Activated CD8-positive, alpha-beta T cell treated with anti-CD3 and anti-CD28 coated beads for 36 hours (primary cell): ENCODE measurements at regions not wholly inside any gene's neighbourhood (a gene's known extent, or its start where the extent isn't known, plus 50 kb on each side); places are given as distances from the start of the nearest gene placed in this dataset.

ENCODE experiments used
- ATAC-seq: fragments of 200-7000 bp; cut with Tn5 transposase; one replicate; pipeline ENCODE4 v1.10.0; 2021; ENCODE audit warnings: mild to moderate bottlenecking, moderate library complexity
- CTCF ChIA-PET: fragments of 350-600 bp; sonication (Branson Sonifier 250); formaldehyde crosslinking; loops from one replicate; lab custom pipeline; 2021; ENCODE audit warnings: antibody characterized with exemption; lab: Charles Lee
- POLR2A ChIA-PET: fragments of 350-600 bp; sonication (Branson Sonifier 250); formaldehyde crosslinking; loops from one replicate; lab custom pipeline; 2021; ENCODE audit warnings: antibody characterized with exemption; lab: Charles Lee
- DNase-seq: peaks from one replicate; pipeline ENCODE4 v3.0.0-alpha.2; 2020
- H3K27ac Mint-ChIP-seq: one replicate; pipeline ENCODE4 v1.8.0; 2021; ENCODE audit warnings: mild to moderate bottlenecking, mixed read lengths
- H3K27me3 Mint-ChIP-seq: one replicate; pipeline ENCODE4 v1.8.0; 2021; ENCODE audit warnings: mixed read lengths
- H3K36me3 Mint-ChIP-seq: one replicate; pipeline ENCODE4 v1.8.0; 2021; ENCODE audit warnings: low read depth, mixed read lengths
- H3K4me1 Mint-ChIP-seq: one replicate; pipeline ENCODE4 v1.8.0; 2021; ENCODE audit warnings: low read depth, mixed read lengths
- H3K4me3 Mint-ChIP-seq: one replicate; pipeline ENCODE4 v1.8.0; 2021; ENCODE audit warnings: mild to moderate bottlenecking, moderate library complexity, mixed read lengths
- H3K9me3 Mint-ChIP-seq: one replicate; pipeline ENCODE4 v1.8.0; 2021; ENCODE audit warnings: mixed read lengths
- intact Hi-C: fragments of 100-400 bp; cut with micrococcal nuclease; formaldehyde crosslinking; loops from one replicate; pipeline ENCODE4 v1.10.0; 2022
- TF ChIP-seq, protein P1 (sequence below): fragments of 200-600 bp; IDR thresholded peaks from one replicate; pipeline ENCODE4 v1.8.0; 2022; ENCODE audit warnings: antibody characterized with exemption, mild to moderate bottlenecking

DNA sequence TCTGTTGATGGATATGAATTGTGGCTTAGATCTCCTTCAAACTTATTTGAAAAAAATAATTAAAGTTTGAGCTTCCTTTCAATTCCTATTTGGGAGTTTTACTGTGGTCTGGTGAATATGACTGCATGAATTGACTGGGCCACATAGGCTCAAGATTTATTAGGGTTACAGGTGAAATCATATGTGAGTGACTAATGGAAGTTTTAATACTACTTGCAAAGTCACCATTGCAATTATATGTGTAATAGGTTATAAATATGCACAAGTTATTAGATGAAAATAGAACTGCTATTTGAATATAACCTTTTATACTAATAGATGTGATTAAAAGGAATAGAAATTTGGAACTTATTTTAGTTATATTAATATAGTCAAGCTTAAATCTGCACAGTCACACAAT, 712.1 kb upstream of the MMS22L start:
- Mint-ChIP-seq H3K9me3 (peaks cover 1% of the 10 kb centered on the region), H3K27ac (no peak overlapping the region), H3K4me1 (no peaks in the 10 kb centered on the region), H3K27me3 (no peaks in the 10 kb centered on the region), H3K36me3 (no peaks in the 10 kb centered on the region), H3K4me3 (no peak overlapping the region)
- CTCF ChIA-PET: no interaction called here
- TF ChIP-seq, protein P1, sequence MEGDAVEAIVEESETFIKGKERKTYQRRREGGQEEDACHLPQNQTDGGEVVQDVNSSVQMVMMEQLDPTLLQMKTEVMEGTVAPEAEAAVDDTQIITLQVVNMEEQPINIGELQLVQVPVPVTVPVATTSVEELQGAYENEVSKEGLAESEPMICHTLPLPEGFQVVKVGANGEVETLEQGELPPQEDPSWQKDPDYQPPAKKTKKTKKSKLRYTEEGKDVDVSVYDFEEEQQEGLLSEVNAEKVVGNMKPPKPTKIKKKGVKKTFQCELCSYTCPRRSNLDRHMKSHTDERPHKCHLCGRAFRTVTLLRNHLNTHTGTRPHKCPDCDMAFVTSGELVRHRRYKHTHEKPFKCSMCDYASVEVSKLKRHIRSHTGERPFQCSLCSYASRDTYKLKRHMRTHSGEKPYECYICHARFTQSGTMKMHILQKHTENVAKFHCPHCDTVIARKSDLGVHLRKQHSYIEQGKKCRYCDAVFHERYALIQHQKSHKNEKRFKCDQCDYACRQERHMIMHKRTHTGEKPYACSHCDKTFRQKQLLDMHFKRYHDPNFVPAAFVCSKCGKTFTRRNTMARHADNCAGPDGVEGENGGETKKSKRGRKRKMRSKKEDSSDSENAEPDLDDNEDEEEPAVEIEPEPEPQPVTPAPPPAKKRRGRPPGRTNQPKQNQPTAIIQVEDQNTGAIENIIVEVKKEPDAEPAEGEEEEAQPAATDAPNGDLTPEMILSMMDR: no peak
- DNase-seq (no peak), ATAC-seq (no peak)
- POLR2A ChIA-PET: no interaction called here
- intact Hi-C loops: no loop called here

DNA sequence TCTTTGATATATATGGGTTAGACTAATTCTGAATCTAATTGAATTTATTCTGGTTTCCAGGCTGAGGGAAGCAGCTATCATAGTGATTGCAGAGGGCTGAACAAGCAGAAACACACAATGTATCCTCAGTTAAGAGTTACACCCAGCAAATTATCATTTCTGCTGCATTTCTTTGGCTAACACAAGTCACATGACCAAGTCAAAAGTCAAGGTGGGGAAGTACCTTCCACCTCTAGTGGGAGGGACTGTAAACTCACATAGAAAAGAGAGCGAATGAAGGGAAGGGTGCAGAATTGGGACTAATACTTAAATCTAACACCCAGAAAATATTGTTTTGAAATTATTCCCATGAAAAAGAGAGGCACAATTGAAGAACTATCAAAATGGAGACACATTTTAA, 719.7 kb upstream of the MMS22L start:
- no peaks in the 10 kb centered on the region for H3K27me3 Mint-ChIP-seq
- ChIA-PET POLR2A (no interaction called here), CTCF (no interaction called here)
- H3K9me3 Mint-ChIP-seq: no peaks in the 10 kb centered on the region
- ATAC-seq: no peak
- no peaks in the 10 kb centered on the region for H3K36me3 Mint-ChIP-seq
- DNase-seq: no peak
- H3K4me3 Mint-ChIP-seq: no peak overlapping the region
- TF ChIP-seq, protein P1: no peak
- no peak overlapping the region for H3K27ac Mint-ChIP-seq
- H3K4me1 Mint-ChIP-seq: no peaks in the 10 kb centered on the region
- intact Hi-C loops: no loop called here

DNA sequence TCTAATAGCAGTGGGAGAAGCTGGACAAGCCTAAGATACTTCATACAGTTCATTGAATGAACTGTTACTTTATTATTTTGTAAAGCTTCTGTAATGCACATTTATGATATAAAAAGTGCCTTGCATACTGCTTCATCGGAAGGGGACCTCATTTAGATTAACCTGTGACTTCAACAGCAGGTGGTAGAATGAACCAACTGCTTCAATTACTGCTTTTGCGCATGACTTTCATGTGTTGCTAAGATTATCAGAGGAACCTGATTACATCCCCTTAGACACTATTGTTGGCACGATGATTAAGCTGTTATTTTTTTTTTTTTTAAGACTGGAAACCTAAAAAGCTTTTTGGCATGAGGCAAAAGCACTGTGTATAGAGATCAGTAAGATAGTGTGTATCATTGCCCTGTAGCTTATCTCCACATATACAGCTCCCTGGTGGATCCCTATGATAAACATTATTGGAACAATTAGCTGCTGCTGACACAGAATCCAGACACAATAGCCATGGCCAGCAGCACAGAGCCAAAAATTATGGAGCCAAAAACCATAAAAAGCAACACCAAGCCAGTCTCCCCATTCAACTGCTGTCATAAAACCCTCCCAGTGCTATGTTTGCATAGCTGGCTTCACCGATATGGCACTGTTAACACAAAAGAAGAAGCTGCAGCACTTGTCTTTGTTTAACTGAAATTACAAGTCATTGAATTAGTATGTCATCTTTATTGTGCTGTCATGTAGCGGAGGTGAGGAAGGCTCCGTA, 731.6 kb upstream of the MMS22L start:
- no peaks in the 10 kb centered on the region for H3K9me3 Mint-ChIP-seq
- ChIA-PET POLR2A (no interaction called here), CTCF (no interaction called here)
- ATAC-seq: no peak
- H3K27ac Mint-ChIP-seq: no peak overlapping the region
- H3K36me3 Mint-ChIP-seq: no peaks in the 10 kb centered on the region
- intact Hi-C loops: no loop called here
- no peak for DNase-seq
- no peaks in the 10 kb centered on the region for H3K27me3 Mint-ChIP-seq
- no peaks in the 10 kb centered on the region for H3K4me1 Mint-ChIP-seq
- no peak overlapping the region for H3K4me3 Mint-ChIP-seq
- TF ChIP-seq, protein P1: no peak

DNA sequence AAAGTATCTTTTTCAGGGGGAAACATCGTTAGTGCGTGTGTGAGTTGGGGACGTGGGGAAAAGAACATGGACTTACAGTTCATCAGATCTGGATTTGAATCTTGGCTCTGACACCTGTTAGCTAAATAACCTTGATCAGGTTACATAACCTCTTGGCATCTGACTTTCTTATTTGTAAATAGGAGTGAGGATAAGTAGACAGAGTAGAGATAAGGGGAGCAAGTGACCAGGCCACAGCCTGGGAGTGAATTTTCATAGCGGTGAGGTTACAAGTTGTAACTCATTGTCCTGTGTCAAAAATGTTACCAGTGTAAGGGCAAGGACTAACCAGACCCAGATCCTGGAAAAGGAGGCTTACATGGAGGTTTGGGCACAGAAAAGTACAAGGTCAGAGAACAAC, 733.5 kb upstream of the MMS22L start:
- DNase-seq (no peak), ATAC-seq (no peak)
- intact Hi-C loops: no loop called here
- Mint-ChIP-seq H3K9me3 (no peaks in the 10 kb centered on the region), H3K4me1 (no peaks in the 10 kb centered on the region), H3K27ac (no peak overlapping the region), H3K4me3 (no peak overlapping the region), H3K27me3 (no peaks in the 10 kb centered on the region), H3K36me3 (no peaks in the 10 kb centered on the region)
- POLR2A ChIA-PET: no interaction called here
- CTCF ChIA-PET: no interaction called here
- TF ChIP-seq, protein P1: no peak

DNA sequence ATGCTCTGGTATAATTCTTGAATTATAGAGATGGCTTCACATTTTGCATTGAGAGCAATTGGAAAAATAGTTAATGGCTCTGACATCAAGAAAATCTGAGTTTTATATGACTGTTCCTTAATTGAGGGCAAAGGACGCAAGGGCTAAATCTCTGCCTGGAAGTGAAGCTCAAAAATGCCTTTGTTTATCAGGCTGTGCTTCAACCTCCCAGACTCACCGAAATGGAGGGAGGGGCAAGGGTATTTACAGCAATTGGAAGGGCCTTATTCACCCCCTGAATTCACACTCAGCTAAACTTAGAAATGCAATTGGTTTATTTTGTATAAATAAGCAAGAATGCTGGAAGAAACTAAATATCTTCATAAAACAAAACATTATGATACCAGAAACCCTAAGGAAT, 737.2 kb upstream of the MMS22L start:
- Mint-ChIP-seq H3K27ac (no peak overlapping the region), H3K36me3 (no peaks in the 10 kb centered on the region), H3K27me3 (no peaks in the 10 kb centered on the region), H3K4me3 (no peak overlapping the region), H3K4me1 (no peaks in the 10 kb centered on the region), H3K9me3 (no peaks in the 10 kb centered on the region)
- intact Hi-C loops: no loop called here
- ChIA-PET POLR2A (no interaction called here), CTCF (no interaction called here)
- DNase-seq (no peak), ATAC-seq (no peak)
- TF ChIP-seq, protein P1: no peak
